Activated T-cell treated with anti-CD3 and anti-CD28 coated beads, Interleukin-2, amount 50 U/mL, for 48 hours (primary cell): ENCODE measurements at regions not wholly inside any gene's neighbourhood (a gene's known extent, or its start where the extent isn't known, plus 50 kb on each side); places are given as distances from the start of the nearest gene placed in this dataset.
"Not testable (repeated sequence)": the region's sequence is repeated elsewhere in the genome, so short reads cannot be mapped to it uniquely, and the experiment has no call there.

Source experiments
- DNase-seq, 2 experiments: peaks; one replicate each; pipeline ENCODE4 v3.0.0-alpha.2; 2020

- no peak for DNase-seq
Measured at GRCh38 chr5:28975508-28975907, 1937.1 kb upstream of the CDH9 start.

- DNase-seq = no peak
Measured at GRCh38 chr5:28967848-28968247, 1929.5 kb upstream of the CDH9 start.

- DNase-seq = no peak
Measured at GRCh38 chr5:28961816-28962215, 1923.4 kb upstream of the CDH9 start.

- no peak for DNase-seq
Measured at GRCh38 chr5:28958581-28958980, 1920.2 kb upstream of the CDH9 start.

- DNase-seq = no peak
Measured at GRCh38 chr5:28957450-28957849, 1919.1 kb upstream of the CDH9 start.

GRCh38 chr5:28954074-28954473 is 1915.7 kb upstream of the CDH9 start:
- no peak for DNase-seq

GRCh38 chr5:28947865-28948264 is 1909.5 kb upstream of the CDH9 start:
- no peak for DNase-seq

- DNase-seq = no peak
Measured at GRCh38 chr5:28945859-28946258, 1907.5 kb upstream of the CDH9 start.

GRCh38 chr5:28929366-28929765 is 1891.0 kb upstream of the CDH9 start:
- DNase-seq = not testable (repeated sequence)

GRCh38 chr5:28928327-28928790 is 1890.0 kb upstream of the CDH9 start:
- DNase-seq = not testable (repeated sequence)

GRCh38 chr5:28927559-28928326 is 1889.4 kb upstream of the CDH9 start:
- DNase-seq = no peak

- no peak for DNase-seq
Measured at GRCh38 chr5:28926422-28926821, 1888.0 kb upstream of the CDH9 start.

GRCh38 chr5:28917631-28918030 is 1879.2 kb upstream of the CDH9 start:
- no peak for DNase-seq

GRCh38 chr5:28914297-28914696 is 1875.9 kb upstream of the CDH9 start:
- DNase-seq = no peak

GRCh38 chr5:28903643-28904042 is 1865.3 kb upstream of the CDH9 start:
- no peak for DNase-seq

GRCh38 chr5:28896949-28897348 is 1858.6 kb upstream of the CDH9 start:
- no peak for DNase-seq

GRCh38 chr5:28880936-28881335 is 1842.5 kb upstream of the CDH9 start:
- DNase-seq = no peak

- DNase-seq = no peak
Measured at GRCh38 chr5:28877050-28877449, 1838.7 kb upstream of the CDH9 start.

GRCh38 chr5:28864006-28864405 is 1825.6 kb upstream of the CDH9 start:
- no peak for DNase-seq

- no peak for DNase-seq
Measured at GRCh38 chr5:28862860-28863196, 1824.4 kb upstream of the CDH9 start.

- DNase-seq = no peak
Measured at GRCh38 chr5:28862137-28862859, 1823.9 kb upstream of the CDH9 start.

GRCh38 chr5:28855626-28856025 is 1817.2 kb upstream of the CDH9 start:
- DNase-seq = no peak

GRCh38 chr5:28850320-28850921 is 1812.0 kb upstream of the CDH9 start:
- DNase-seq = no peak

- DNase-seq = no peak
Measured at GRCh38 chr5:28831042-28831441, 1792.7 kb upstream of the CDH9 start.
